Pancreas (tissue), 10 donors: ENCODE measurements at regions not wholly inside any gene's neighbourhood (a gene's known extent, or its start where the extent isn't known, plus 50 kb on each side); places are given as distances from the start of the nearest gene placed in this dataset.

Experiments used
- ATAC-seq, 4 donors: fragments of 200-7000 bp; cut with Tn5 transposase; one replicate each; pipeline versions ENCODE4 v1.8.0 to v1.9.1; 2020; ENCODE audit warnings: mild to moderate bottlenecking in 4 of 4, moderate library complexity in 4 of 4
- DNase-seq, 6 donors: peaks; one replicate each; pipeline ENCODE4 v3.0.0-alpha.2; 2020
- FAIRE-seq: peaks from 2 replicates; lab custom pipeline; 2012; peaks lifted over from hg19 to GRCh38; lab: Jason Lieb, UNC
- H3K27ac ChIP-seq, 4 donors: fragments of 200-600 bp; sonication (generic); 1 replicate in 3 of 4; 2 replicates in 1 of 4; pipeline versions ENCODE4 v1.5.0 to v1.8.0; 2020
- H3K27me3 ChIP-seq, 4 donors: fragments of 200-600 bp; one replicate each; pipeline ENCODE4 v1.8.0; 2021
- H3K36me3 ChIP-seq, 3 donors: fragments of 200-600 bp; sonication (generic) in 1 of 3; one replicate each; pipeline versions ENCODE4 v1.5.0 to v1.8.0; 2020 to 2021
- H3K4me1 ChIP-seq, 3 donors: fragments of 200-600 bp; one replicate each; pipeline ENCODE4 v1.8.0; 2021
- H3K4me3 ChIP-seq, 4 donors: fragments of 200-600 bp; sonication (generic) in 2 of 4; one replicate each; pipeline versions ENCODE4 v1.5.0 to v1.8.0; 2020 to 2021
- H3K9me3 ChIP-seq, 4 donors: fragments of 200-600 bp; one replicate each; pipeline ENCODE4 v1.8.0; 2021
- WGBS, 2 donors: extraction: QIAGEN DNeasy Blood & Tissue Kit; methylation state at CpG; one replicate each; pipeline ENCODE4 v1.1.7; 2013; 5-methylcytosine and 5-hydroxymethylcytosine counted together
- intact Hi-C, 3 donors: fragments of 100-400 bp; cut with DNase I; formaldehyde crosslinking; loops; one replicate each; pipeline versions ENCODE4 v1.11.1 to v1.14.2; 2022
- TF ChIP-seq, protein P1 (sequence below), 4 donors: fragments of 200-600 bp; sonication (generic) in 3 of 4; IDR thresholded peaks; one replicate each; pipeline versions ENCODE4 v1.5.0 to v1.8.0; 2021; ENCODE audit warnings: antibody characterized with exemption in 4 of 4
- donor health status: healthy with polysubstance abuse.
- donor health status: DM: no; HTN: no; CAD: no; lungs with moderate emphysema.
- donor health status: DM: no; HTN: no; CAD: no.
- donor health status: control.
- donor health status: control.
- donor health status: Bipolar disorder and iron deficiency.
- donor health status: DM: yes; HTN: yes; CAD: no.
- donor health status: DM: no; HTN: no; CAD: no.
- donor health status: DM: no; HTN: no; CAD: no.
- donor health status: DM: yes; HTN: yes; CAD: no.

DNA sequence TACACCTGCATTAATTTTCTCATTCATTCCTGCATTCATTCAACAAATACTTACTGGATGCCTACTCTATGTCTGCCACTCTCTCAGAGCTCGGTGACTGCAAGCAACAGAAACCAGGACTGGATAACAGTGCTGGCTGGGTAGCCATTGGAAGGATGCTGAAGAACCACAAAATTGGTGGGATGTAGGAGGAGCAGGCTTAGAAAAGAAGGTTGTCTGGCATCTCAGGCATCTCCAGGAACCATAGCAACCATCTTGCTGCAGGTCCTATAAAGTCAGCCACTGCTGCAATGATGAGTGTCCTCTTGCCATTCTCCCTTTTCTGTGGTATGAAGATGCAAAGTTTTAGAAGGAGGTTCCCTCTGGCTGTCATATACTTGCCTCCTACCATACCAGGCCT, 168.6 kb downstream of the FGF18 start:
- no peaks in the 10 kb centered on the region for H3K4me1 ChIP-seq
- H3K27me3 ChIP-seq: no peaks in the 10 kb centered on the region
- 83 to 84% methylated on average over 1 of the region's 1 CpG for WGBS, 2 donors
- TF ChIP-seq, protein P1, sequence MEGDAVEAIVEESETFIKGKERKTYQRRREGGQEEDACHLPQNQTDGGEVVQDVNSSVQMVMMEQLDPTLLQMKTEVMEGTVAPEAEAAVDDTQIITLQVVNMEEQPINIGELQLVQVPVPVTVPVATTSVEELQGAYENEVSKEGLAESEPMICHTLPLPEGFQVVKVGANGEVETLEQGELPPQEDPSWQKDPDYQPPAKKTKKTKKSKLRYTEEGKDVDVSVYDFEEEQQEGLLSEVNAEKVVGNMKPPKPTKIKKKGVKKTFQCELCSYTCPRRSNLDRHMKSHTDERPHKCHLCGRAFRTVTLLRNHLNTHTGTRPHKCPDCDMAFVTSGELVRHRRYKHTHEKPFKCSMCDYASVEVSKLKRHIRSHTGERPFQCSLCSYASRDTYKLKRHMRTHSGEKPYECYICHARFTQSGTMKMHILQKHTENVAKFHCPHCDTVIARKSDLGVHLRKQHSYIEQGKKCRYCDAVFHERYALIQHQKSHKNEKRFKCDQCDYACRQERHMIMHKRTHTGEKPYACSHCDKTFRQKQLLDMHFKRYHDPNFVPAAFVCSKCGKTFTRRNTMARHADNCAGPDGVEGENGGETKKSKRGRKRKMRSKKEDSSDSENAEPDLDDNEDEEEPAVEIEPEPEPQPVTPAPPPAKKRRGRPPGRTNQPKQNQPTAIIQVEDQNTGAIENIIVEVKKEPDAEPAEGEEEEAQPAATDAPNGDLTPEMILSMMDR (IDR thresholded peaks at IDR 0.05): no peak
- intact Hi-C loops: no loop called here
- H3K4me3 ChIP-seq: no peak overlapping the region
- no peaks in the 10 kb centered on the region for H3K9me3 ChIP-seq
- DNase-seq: no peak
- H3K36me3 ChIP-seq: no peaks in the 10 kb centered on the region
- no peak overlapping the region for H3K27ac ChIP-seq
- no peak for FAIRE-seq
- no peak for ATAC-seq

DNA sequence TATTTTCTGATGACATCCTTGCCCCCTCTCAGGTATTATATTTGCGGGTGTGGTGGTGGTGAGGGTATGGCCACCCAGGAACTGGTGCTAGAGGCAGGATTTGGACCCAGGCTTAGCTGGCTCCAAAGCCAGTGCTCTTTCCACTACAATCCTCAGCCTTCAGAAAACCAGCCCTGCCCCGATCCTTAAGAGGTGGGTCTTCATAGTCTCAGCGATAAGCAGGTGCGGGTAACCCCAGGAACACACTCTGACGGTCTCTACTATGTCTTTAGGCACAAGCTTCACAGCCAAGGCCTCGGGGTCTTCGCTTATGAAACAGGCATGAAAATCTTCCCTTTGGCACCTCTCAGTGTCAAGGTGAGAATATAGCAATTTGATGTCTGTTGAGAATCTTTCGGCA, 169.3 kb downstream of the FGF18 start:
- Histone ChIP-seq H3K36me3 (no peaks in the 10 kb centered on the region), H3K4me1 (no peaks in the 10 kb centered on the region), H3K4me3 (no peak overlapping the region), H3K27ac (no peak overlapping the region), H3K9me3 (no peaks in the 10 kb centered on the region), H3K27me3 (no peaks in the 10 kb centered on the region)
- FAIRE-seq (no peak), DNase-seq (no peak), ATAC-seq (no peak)
- TF ChIP-seq, protein P1 (IDR thresholded peaks at IDR 0.05): no peak
- WGBS, 2 donors: 65 to 74% methylated on average over 8 of the region's 8 CpGs
- intact Hi-C loops: no loop called here

DNA sequence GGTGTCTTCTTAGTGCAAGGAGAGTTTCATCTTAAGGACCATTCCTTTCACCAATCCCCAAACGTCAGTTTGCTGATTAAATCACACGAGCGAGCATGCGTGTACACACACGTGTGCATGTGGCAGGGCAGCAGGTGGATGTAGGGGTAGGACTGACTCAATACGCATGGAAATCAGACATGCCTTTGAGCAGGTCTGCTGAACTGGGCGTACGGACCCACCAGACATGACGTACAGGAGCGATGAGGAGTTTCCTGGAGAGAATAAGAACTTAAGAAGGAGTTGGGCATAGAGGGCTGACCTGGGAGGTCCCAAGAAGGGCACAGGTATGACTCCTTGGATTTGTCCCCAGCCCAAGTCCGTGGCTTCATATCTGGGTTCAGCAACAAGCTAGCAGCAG, 170.0 kb downstream of the FGF18 start:
- Histone ChIP-seq H3K4me3 (no peak overlapping the region), H3K9me3 (no peaks in the 10 kb centered on the region), H3K27me3 (no peaks in the 10 kb centered on the region), H3K36me3 (no peaks in the 10 kb centered on the region), H3K4me1 (no peaks in the 10 kb centered on the region), H3K27ac (no peak overlapping the region)
- ATAC-seq: no peak
- no peak for FAIRE-seq
- TF ChIP-seq, protein P1 (IDR thresholded peaks at IDR 0.05): no peak
- WGBS, 2 donors: 60 to 75% methylated on average over 11 of the region's 11 CpGs
- intact Hi-C loops: no loop called here
- DNase-seq: no peak

DNA sequence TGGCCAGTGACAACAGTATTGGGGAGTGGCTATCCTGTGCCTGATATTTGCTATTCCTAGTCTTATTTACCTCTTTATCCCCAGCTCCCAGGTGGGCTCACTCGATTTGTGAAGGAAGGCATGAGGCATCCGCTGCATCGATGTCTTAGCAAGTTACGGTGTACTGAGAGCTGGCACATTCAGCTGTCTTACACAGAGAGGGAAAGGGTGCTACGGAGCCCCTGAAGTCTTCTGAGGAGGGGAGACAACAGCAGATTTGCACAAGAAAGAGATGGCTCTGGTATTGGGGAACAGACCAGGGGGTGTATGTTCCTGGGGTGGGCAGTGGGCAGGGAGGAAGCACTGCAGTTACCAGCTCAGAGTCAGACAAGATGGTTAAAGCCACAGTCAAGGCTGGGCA, 172.6 kb downstream of the FGF18 start:
- ATAC-seq (no peak), DNase-seq (no peak), FAIRE-seq (no peak)
- Histone ChIP-seq H3K4me3 (no peak overlapping the region), H3K27me3 (no peaks in the 10 kb centered on the region), H3K9me3 (no peaks in the 10 kb centered on the region), H3K4me1 (no peaks in the 10 kb centered on the region), H3K27ac (no peak overlapping the region), H3K36me3 (no peaks in the 10 kb centered on the region)
- WGBS, 2 donors: 73 to 84% methylated on average over 5 of the region's 5 CpGs
- intact Hi-C loops: no loop called here
- TF ChIP-seq, protein P1 (IDR thresholded peaks at IDR 0.05): no peak

DNA sequence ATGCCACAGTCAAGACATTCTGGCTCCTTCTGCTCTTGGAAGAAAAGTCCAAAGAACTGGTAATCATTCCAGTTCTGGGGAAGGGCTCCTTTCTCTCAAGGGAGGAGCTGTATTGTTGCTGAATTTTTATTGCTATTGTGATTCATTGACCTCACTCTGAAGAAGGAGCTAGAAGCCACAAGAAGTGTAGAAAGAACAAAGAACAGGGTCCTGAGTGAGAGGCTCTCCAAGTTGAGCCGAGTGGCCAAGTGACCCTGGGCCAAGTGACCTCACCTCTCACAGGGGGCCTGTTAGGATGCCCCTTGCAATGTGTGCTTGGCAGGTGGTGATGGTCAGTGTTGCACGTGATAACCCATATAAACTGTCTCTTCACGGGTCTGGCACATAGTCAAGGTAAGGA, 173.3 kb downstream of the FGF18 start:
- intact Hi-C loops: no loop called here
- FAIRE-seq: no peak
- Histone ChIP-seq H3K4me1 (no peaks in the 10 kb centered on the region), H3K4me3 (no peak overlapping the region), H3K9me3 (no peaks in the 10 kb centered on the region), H3K27ac (no peak overlapping the region), H3K36me3 (no peaks in the 10 kb centered on the region), H3K27me3 (no peaks in the 10 kb centered on the region)
- 65 to 75% methylated on average over 3 of the region's 3 CpGs for WGBS, 2 donors
- TF ChIP-seq, protein P1 (IDR thresholded peaks at IDR 0.05): no peak
- DNase-seq: no peak
- ATAC-seq: no peak
